DMS79 treated with DMSO at 0.1 percent for 48 hours (cell line): ENCODE measurements at regions not wholly inside any gene's neighbourhood (a gene's known extent, or its start where the extent isn't known, plus 50 kb on each side); places are given as distances from the start of the nearest gene placed in this dataset.

ENCODE experiments used
- DNase-seq: peaks from one replicate; lab custom pipeline; 2025; lab: John Stamatoyannopoulos, UW

GRCh38 chr1:112219267-112219666, 176.7 kb upstream of the CTTNBP2NL start:
- no peak for DNase-seq

- no peak for DNase-seq
Observed at GRCh38 chr1:112230232-112230631, 165.8 kb upstream of the CTTNBP2NL start.

GRCh38 chr1:112231331-112231730, 164.7 kb upstream of the CTTNBP2NL start:
- no peak for DNase-seq

GRCh38 chr1:112232848-112233247, 163.2 kb upstream of the CTTNBP2NL start:
- DNase-seq, result no peak

GRCh38 chr1:112234710-112235109, 161.3 kb upstream of the CTTNBP2NL start:
- no peak for DNase-seq

GRCh38 chr1:112237983-112238545, 157.9 kb upstream of the CTTNBP2NL start:
- DNase-seq, result no peak

- no peak for DNase-seq
Observed at GRCh38 chr1:112239683-112240330, 156.2 kb upstream of the CTTNBP2NL start.

GRCh38 chr1:112242470-112242869, 153.5 kb upstream of the CTTNBP2NL start:
- no peak for DNase-seq

- no peak for DNase-seq
Observed at GRCh38 chr1:112244131-112244530, 151.9 kb upstream of the CTTNBP2NL start.

GRCh38 chr1:112245114-112245513, 150.9 kb upstream of the CTTNBP2NL start:
- DNase-seq, result no peak

- DNase-seq, result no peak
Observed at GRCh38 chr1:112247036-112247597, 148.9 kb upstream of the CTTNBP2NL start.

- no peak for DNase-seq
Observed at GRCh38 chr1:112247961-112248360, 148.1 kb upstream of the CTTNBP2NL start.

- no peak for DNase-seq
Observed at GRCh38 chr1:112250892-112251291, 145.1 kb upstream of the CTTNBP2NL start.

GRCh38 chr1:112251766-112252506, 144.1 kb upstream of the CTTNBP2NL start:
- DNase-seq, result no peak

GRCh38 chr1:112253366-112253765, 142.6 kb upstream of the CTTNBP2NL start:
- DNase-seq, result no peak

GRCh38 chr1:112255080-112255479, 140.9 kb upstream of the CTTNBP2NL start:
- DNase-seq, result no peak

- no peak for DNase-seq
Observed at GRCh38 chr1:112256411-112256810, 139.6 kb upstream of the CTTNBP2NL start.

- DNase-seq, result no peak
Observed at GRCh38 chr1:112257043-112257835, 138.8 kb upstream of the CTTNBP2NL start.

GRCh38 chr1:112260699-112261098, 135.3 kb upstream of the CTTNBP2NL start:
- no peak for DNase-seq

GRCh38 chr1:112262316-112262715, 133.7 kb upstream of the CTTNBP2NL start:
- DNase-seq, result no peak

- DNase-seq, result no peak
Observed at GRCh38 chr1:112263042-112263441, 133.0 kb upstream of the CTTNBP2NL start.

- no peak for DNase-seq
Observed at GRCh38 chr1:112263453-112263852, 132.6 kb upstream of the CTTNBP2NL start.
